ENCODE measurements at regions not wholly inside any gene's neighbourhood (a gene's known extent, or its start where the extent isn't known, plus 50 kb on each side); places are given as distances from the start of the nearest gene placed in this dataset.

DNA sequence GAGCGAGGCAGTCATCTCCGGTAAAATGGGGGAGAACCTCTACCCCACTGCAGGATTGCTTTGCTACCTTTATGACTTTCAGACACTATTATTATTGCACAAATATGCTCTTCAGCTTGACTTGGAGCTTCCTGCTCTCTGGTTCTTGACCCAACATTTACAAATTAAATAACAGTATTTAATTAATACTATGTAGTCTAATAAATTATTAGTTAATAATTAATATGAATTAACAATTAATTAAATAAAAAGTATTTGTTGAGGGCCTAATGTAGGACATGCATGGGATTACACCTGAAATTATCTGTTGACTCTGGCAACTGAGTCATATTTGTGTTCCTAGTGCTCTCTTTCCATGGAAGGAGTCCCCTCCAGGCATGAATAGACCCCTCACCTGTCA, 359.9 kb downstream of the SIPA1L2 start:
- Histone ChIP-seq H3K36me3 (ENCODE audit: insufficient read depth, low read length, poor library complexity, severe bottlenecking) (no peaks in the 10 kb centered on the region), H3K9me3 (ENCODE audit: low read depth, low read length, poor library complexity, severe bottlenecking) (no peaks in the 10 kb centered on the region), H3K27me3 (replicated peaks; ENCODE audit: insufficient read depth, low read depth, low read length, poor library complexity) (no peaks in the 10 kb centered on the region), H3K27ac (ENCODE audit: low read depth, low read length, poor library complexity, severe bottlenecking) (no peak overlapping the region), H3K4me1 (ENCODE audit: insufficient read depth, low read length, poor library complexity, severe bottlenecking) (no peaks in the 10 kb centered on the region), H3K4me3 (ENCODE audit: low read depth, low read length, poor library complexity, severe bottlenecking) (no peak overlapping the region)
- DNase-seq (ENCODE audit: low spot score) = no peak
- intact Hi-C loops (cut with micrococcal nuclease; ENCODE audit: unreplicated experiment) = no loop called here
- ChIA-PET POLR2A (ENCODE audit: low non-redundant PET) (no interaction called here), CTCF (no interaction called here)
- TF ChIP-seq, protein P1, sequence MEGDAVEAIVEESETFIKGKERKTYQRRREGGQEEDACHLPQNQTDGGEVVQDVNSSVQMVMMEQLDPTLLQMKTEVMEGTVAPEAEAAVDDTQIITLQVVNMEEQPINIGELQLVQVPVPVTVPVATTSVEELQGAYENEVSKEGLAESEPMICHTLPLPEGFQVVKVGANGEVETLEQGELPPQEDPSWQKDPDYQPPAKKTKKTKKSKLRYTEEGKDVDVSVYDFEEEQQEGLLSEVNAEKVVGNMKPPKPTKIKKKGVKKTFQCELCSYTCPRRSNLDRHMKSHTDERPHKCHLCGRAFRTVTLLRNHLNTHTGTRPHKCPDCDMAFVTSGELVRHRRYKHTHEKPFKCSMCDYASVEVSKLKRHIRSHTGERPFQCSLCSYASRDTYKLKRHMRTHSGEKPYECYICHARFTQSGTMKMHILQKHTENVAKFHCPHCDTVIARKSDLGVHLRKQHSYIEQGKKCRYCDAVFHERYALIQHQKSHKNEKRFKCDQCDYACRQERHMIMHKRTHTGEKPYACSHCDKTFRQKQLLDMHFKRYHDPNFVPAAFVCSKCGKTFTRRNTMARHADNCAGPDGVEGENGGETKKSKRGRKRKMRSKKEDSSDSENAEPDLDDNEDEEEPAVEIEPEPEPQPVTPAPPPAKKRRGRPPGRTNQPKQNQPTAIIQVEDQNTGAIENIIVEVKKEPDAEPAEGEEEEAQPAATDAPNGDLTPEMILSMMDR (conservative IDR thresholded peaks at IDR 0.05; ENCODE audit: low read depth, low read length) = no peak
- no peak for TF ChIP-seq EZH2 (IDR thresholded peaks at IDR 0.05; ENCODE audit: borderline replicate concordance, low read depth, low read length, poor library complexity, severe bottlenecking)
- BruUV-seq (replicated peaks) = no TSS peak

DNA sequence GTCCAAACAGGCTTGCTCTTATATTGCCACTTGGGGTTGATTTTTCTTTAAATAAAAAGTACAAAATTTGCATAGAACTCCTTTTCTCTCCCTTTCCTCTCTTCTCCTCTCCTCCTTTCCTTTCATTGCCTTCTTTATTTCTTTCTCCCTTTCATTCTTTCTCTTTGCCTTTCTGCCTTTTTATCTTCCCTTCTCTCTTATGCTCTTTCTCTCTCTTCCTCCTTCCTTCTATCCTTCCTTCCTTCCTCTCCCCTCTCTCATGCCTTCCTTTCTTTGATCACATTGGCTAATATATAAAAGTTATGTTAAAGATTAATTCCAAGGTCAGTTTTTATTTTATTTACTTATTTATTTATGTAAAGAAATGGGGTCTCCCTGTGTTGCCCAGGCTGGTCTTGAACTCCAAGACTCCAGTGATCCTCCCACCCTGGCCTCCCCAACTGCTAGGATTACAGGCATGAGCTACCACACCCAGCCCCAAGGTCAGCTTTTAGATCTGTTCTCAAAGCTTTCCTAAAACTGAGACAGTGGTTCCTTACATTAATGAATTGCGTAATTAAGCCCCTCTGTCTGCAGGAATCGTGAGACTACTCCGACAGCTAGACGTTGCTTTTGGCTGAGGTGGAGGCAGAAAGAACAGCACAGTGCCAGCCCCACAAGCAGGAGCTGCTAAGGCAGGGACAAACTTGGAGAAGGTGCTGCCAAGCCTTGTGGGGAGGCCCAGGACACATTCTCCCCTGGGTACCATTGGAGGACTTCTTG, 361.9 kb downstream of the SIPA1L2 start:
- no peak for DNase-seq (ENCODE audit: low spot score)
- intact Hi-C loops (cut with micrococcal nuclease; ENCODE audit: unreplicated experiment) = no loop called here
- no peaks in the 10 kb centered on the region for H3K27me3 ChIP-seq (replicated peaks; ENCODE audit: insufficient read depth, low read depth, low read length, poor library complexity)
- no peak overlapping the region for H3K4me3 ChIP-seq (ENCODE audit: low read depth, low read length, poor library complexity, severe bottlenecking)
- H3K27ac ChIP-seq (ENCODE audit: low read depth, low read length, poor library complexity, severe bottlenecking) = no peak overlapping the region
- CTCF ChIA-PET = no interaction called here
- no peaks in the 10 kb centered on the region for H3K4me1 ChIP-seq (ENCODE audit: insufficient read depth, low read length, poor library complexity, severe bottlenecking)
- no peaks in the 10 kb centered on the region for H3K36me3 ChIP-seq (ENCODE audit: insufficient read depth, low read length, poor library complexity, severe bottlenecking)
- no TSS peak for BruUV-seq (replicated peaks)
- no peaks in the 10 kb centered on the region for H3K9me3 ChIP-seq (ENCODE audit: low read depth, low read length, poor library complexity, severe bottlenecking)
- TF ChIP-seq, protein P1 (conservative IDR thresholded peaks at IDR 0.05; ENCODE audit: low read depth, low read length) = no peak
- no peak for TF ChIP-seq EZH2 (IDR thresholded peaks at IDR 0.05; ENCODE audit: borderline replicate concordance, low read depth, low read length, poor library complexity, severe bottlenecking)
- POLR2A ChIA-PET (ENCODE audit: low non-redundant PET) = no interaction called here

DNA sequence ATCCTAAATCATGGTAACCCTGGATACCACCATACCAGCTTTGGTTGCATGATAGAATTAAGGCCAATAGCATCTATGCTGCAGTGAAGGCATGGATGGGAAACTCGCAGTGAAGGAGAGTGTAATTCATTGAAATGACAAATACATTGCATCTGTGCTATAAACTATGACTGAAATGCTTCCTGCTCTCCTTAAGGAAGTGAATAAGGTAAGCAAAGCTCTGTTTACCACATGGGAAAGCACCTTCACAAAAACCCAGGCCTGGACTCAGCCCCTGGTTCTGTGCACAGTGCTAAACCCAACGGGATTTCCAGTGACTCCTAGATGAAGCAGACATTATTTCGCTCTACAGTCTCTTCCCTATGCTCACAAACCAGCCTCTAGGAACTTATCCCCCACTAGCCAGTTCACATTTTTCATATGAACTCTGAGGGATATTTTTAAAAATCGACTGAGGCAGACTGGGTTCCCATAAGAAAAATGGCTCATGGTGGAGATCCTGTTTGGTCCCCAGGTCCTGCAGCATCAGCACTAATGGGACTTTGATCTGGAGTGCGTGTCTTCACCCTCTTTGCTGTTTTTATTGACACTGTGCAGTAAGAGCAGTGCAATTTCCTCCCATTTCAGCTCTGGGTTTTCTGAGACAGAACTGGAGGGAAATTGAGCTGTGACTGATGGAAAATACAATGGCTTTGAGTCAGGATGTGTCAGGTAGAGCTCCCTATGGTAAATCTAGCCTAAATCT, 362.7 kb downstream of the SIPA1L2 start:
- TF ChIP-seq EZH2 (IDR thresholded peaks at IDR 0.05; ENCODE audit: borderline replicate concordance, low read depth, low read length, poor library complexity, severe bottlenecking) = no peak
- TF ChIP-seq, protein P1 (conservative IDR thresholded peaks at IDR 0.05; ENCODE audit: low read depth, low read length) = no peak

More for the DNA sequence above, 362.7 kb downstream of the SIPA1L2 start:
- no peak overlapping the region for H3K27ac ChIP-seq (ENCODE audit: low read depth, low read length, poor library complexity, severe bottlenecking)
- intact Hi-C loops (cut with micrococcal nuclease; ENCODE audit: unreplicated experiment) = no loop called here
- DNase-seq (ENCODE audit: low spot score) = no peak
- no peaks in the 10 kb centered on the region for H3K9me3 ChIP-seq (ENCODE audit: low read depth, low read length, poor library complexity, severe bottlenecking)
- no TSS peak for BruUV-seq (replicated peaks)
- POLR2A ChIA-PET (ENCODE audit: low non-redundant PET) = no interaction called here
- H3K36me3 ChIP-seq (ENCODE audit: insufficient read depth, low read length, poor library complexity, severe bottlenecking) = no peaks in the 10 kb centered on the region
- no peak overlapping the region for H3K4me3 ChIP-seq (ENCODE audit: low read depth, low read length, poor library complexity, severe bottlenecking)
- CTCF ChIA-PET = no interaction called here
- H3K4me1 ChIP-seq (ENCODE audit: insufficient read depth, low read length, poor library complexity, severe bottlenecking) = no peaks in the 10 kb centered on the region
- H3K27me3 ChIP-seq (replicated peaks; ENCODE audit: insufficient read depth, low read depth, low read length, poor library complexity) = no peaks in the 10 kb centered on the region
